Skeletal muscle satellite cell (primary cell): ENCODE measurements at regions not wholly inside any gene's neighbourhood (a gene's known extent, or its start where the extent isn't known, plus 50 kb on each side); places are given as distances from the start of the nearest gene placed in this dataset.
A peak's percentile ranks its signal among the peaks of the same experiment; 100 is the strongest.

Source experiments
- H3K27me3 ChIP-seq: 2 replicates; pipeline ENCODE4 v1.7.0; 2013; ENCODE audit warnings: low read length; ENCODE audit not compliant: control insufficient read depth, insufficient read depth
- H3K36me3 ChIP-seq: 2 replicates; pipeline ENCODE4 v1.7.0; 2013; ENCODE audit warnings: mild to moderate bottlenecking, control low read depth, low read length; ENCODE audit not compliant: insufficient read depth
- H3K4me1 ChIP-seq: 2 replicates; pipeline ENCODE4 v1.7.0; 2013; ENCODE audit warnings: low read length; ENCODE audit not compliant: control insufficient read depth, insufficient read depth
- H3K4me2 ChIP-seq: 2 replicates; pipeline ENCODE4 v1.7.0; 2013; ENCODE audit warnings: mild to moderate bottlenecking, low read length
- H3K4me3 ChIP-seq: 2 replicates; pipeline ENCODE4 v1.7.0; 2013; ENCODE audit warnings: low read length
- H3K9ac ChIP-seq: 2 replicates; pipeline ENCODE4 v1.7.0; 2013; ENCODE audit warnings: mild to moderate bottlenecking, low read depth, low read length, moderate library complexity
- H3K9me3 ChIP-seq: replicated peaks from 2 replicates; pipeline ENCODE4 v1.7.0; 2013; ENCODE audit warnings: mild to moderate bottlenecking, control low read depth, low read length

GRCh38 chr17:72046643-72047612 is 73.9 kb upstream of the SOX9 start:
- no peak overlapping the region for H3K4me2 ChIP-seq
- H3K9ac ChIP-seq = no peak overlapping the region
- H3K36me3 ChIP-seq = no peaks in the 10 kb centered on the region
- H3K4me1 ChIP-seq = no peaks in the 10 kb centered on the region
- H3K9me3 ChIP-seq = no peaks in the 10 kb centered on the region
- H3K27me3 ChIP-seq = peaks cover 3% of the 10 kb centered on the region
- H3K4me3 ChIP-seq = no peak overlapping the region

- no peaks in the 10 kb centered on the region for H3K36me3 ChIP-seq
- H3K9me3 ChIP-seq = no peaks in the 10 kb centered on the region
- no peak overlapping the region for H3K9ac ChIP-seq
- H3K4me2 ChIP-seq = no peak overlapping the region
- peaks cover 23% of the 10 kb centered on the region for H3K27me3 ChIP-seq
- H3K4me1 ChIP-seq = no peaks in the 10 kb centered on the region
- no peak overlapping the region for H3K4me3 ChIP-seq
Measured at GRCh38 chr17:72049914-72050313, 70.9 kb upstream of the SOX9 start.

- Histone ChIP-seq H3K4me1 (no peaks in the 10 kb centered on the region), H3K4me2 (peak overlapping the region; percentile 40), H3K9ac (no peak overlapping the region), H3K36me3 (no peaks in the 10 kb centered on the region), H3K9me3 (no peaks in the 10 kb centered on the region), H3K27me3 (peaks cover 33% of the 10 kb centered on the region), H3K4me3 (no peak overlapping the region)
Measured at GRCh38 chr17:72053036-72053435, 67.8 kb upstream of the SOX9 start.

GRCh38 chr17:72053449-72053848 is 67.4 kb upstream of the SOX9 start:
- no peak overlapping the region for H3K4me3 ChIP-seq
- H3K27me3 ChIP-seq = peaks cover 33% of the 10 kb centered on the region
- H3K4me1 ChIP-seq = no peaks in the 10 kb centered on the region
- no peak overlapping the region for H3K4me2 ChIP-seq
- H3K9me3 ChIP-seq = no peaks in the 10 kb centered on the region
- H3K9ac ChIP-seq = no peak overlapping the region
- no peaks in the 10 kb centered on the region for H3K36me3 ChIP-seq

- no peak overlapping the region for H3K9ac ChIP-seq
- H3K9me3 ChIP-seq = no peaks in the 10 kb centered on the region
- H3K36me3 ChIP-seq = no peaks in the 10 kb centered on the region
- H3K4me2 ChIP-seq = no peak overlapping the region
- no peak overlapping the region for H3K4me3 ChIP-seq
- H3K27me3 ChIP-seq = peaks cover 33% of the 10 kb centered on the region
- H3K4me1 ChIP-seq = no peaks in the 10 kb centered on the region
Measured at GRCh38 chr17:72056155-72056554, 64.7 kb upstream of the SOX9 start.

- Histone ChIP-seq H3K4me1 (no peaks in the 10 kb centered on the region), H3K9me3 (no peaks in the 10 kb centered on the region), H3K4me2 (no peak overlapping the region), H3K4me3 (no peak overlapping the region), H3K27me3 (peaks cover 36% of the 10 kb centered on the region), H3K9ac (no peak overlapping the region), H3K36me3 (no peaks in the 10 kb centered on the region)
Measured at GRCh38 chr17:72056727-72057290, 64.0 kb upstream of the SOX9 start.

GRCh38 chr17:72060084-72060483 is 60.7 kb upstream of the SOX9 start:
- H3K4me1 ChIP-seq = no peaks in the 10 kb centered on the region
- peaks cover 11% of the 10 kb centered on the region for H3K27me3 ChIP-seq
- H3K36me3 ChIP-seq = no peaks in the 10 kb centered on the region
- H3K4me3 ChIP-seq = no peak overlapping the region
- no peaks in the 10 kb centered on the region for H3K9me3 ChIP-seq
- no peak overlapping the region for H3K4me2 ChIP-seq
- no peak overlapping the region for H3K9ac ChIP-seq

- no peaks in the 10 kb centered on the region for H3K36me3 ChIP-seq
- H3K4me2 ChIP-seq = no peak overlapping the region
- H3K27me3 ChIP-seq = peaks cover 3% of the 10 kb centered on the region
- no peaks in the 10 kb centered on the region for H3K9me3 ChIP-seq
- H3K4me3 ChIP-seq = no peak overlapping the region
- no peaks in the 10 kb centered on the region for H3K4me1 ChIP-seq
- no peak overlapping the region for H3K9ac ChIP-seq
Measured at GRCh38 chr17:72063262-72063661, 57.6 kb upstream of the SOX9 start.

- H3K4me1 ChIP-seq = no peaks in the 10 kb centered on the region
- H3K4me3 ChIP-seq = no peak overlapping the region
- no peak overlapping the region for H3K4me2 ChIP-seq
- no peaks in the 10 kb centered on the region for H3K36me3 ChIP-seq
- H3K9me3 ChIP-seq = no peaks in the 10 kb centered on the region
- no peak overlapping the region for H3K9ac ChIP-seq
- peaks cover 3% of the 10 kb centered on the region for H3K27me3 ChIP-seq
Measured at GRCh38 chr17:72063756-72064450, 56.9 kb upstream of the SOX9 start.

GRCh38 chr17:72064606-72065193 is 56.1 kb upstream of the SOX9 start:
- no peak overlapping the region for H3K4me3 ChIP-seq
- H3K9ac ChIP-seq = no peak overlapping the region
- no peaks in the 10 kb centered on the region for H3K4me1 ChIP-seq
- no peak overlapping the region for H3K4me2 ChIP-seq
- no peaks in the 10 kb centered on the region for H3K36me3 ChIP-seq
- H3K27me3 ChIP-seq = peaks cover 3% of the 10 kb centered on the region
- H3K9me3 ChIP-seq = no peaks in the 10 kb centered on the region

- no peak overlapping the region for H3K4me2 ChIP-seq
- peaks cover 3% of the 10 kb centered on the region for H3K27me3 ChIP-seq
- no peak overlapping the region for H3K4me3 ChIP-seq
- no peak overlapping the region for H3K9ac ChIP-seq
- no peaks in the 10 kb centered on the region for H3K4me1 ChIP-seq
- no peaks in the 10 kb centered on the region for H3K36me3 ChIP-seq
- no peaks in the 10 kb centered on the region for H3K9me3 ChIP-seq
Measured at GRCh38 chr17:72065556-72065955, 55.3 kb upstream of the SOX9 start.
